GM20000 (cell line): ENCODE measurements at regions not wholly inside any gene's neighbourhood (a gene's known extent, or its start where the extent isn't known, plus 50 kb on each side); places are given as distances from the start of the nearest gene placed in this dataset.
A peak's percentile ranks its signal among the peaks of the same experiment; 100 is the strongest.

Experiments used
- DNase-seq: peaks from one replicate; pipeline ENCODE4 v3.0.0; 2012; ENCODE audit warnings: low spot score
- TF ChIP-seq, protein P1 (sequence below): IDR thresholded peaks from 2 replicates; pipeline ENCODE4 v1.5.1; 2012; ENCODE audit warnings: mild to moderate bottlenecking, control low read depth; ENCODE audit errors: extremely low read depth, missing control alignments

DNA sequence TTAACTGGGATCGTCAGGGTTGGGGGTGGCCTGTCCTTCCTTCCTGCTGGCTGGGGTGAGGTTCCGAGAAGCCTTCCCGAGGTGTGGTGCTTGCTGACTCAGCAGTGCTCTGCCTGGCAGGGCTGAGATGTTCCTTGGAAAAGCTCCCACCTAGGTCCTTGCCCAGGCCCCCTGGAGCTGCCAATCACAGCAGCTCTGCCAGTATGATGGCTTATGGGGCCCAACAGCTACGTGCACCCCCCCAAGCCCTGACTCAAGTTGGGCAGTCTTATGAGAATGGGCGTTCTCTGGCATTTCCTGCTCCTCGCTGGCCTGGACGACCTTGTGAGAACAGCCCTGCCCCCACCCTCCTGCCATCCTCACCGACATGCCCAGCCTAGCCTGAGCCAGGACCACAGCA, 292.2 kb upstream of the CRY1 start:
- no peak for DNase-seq
- TF ChIP-seq, protein P1, sequence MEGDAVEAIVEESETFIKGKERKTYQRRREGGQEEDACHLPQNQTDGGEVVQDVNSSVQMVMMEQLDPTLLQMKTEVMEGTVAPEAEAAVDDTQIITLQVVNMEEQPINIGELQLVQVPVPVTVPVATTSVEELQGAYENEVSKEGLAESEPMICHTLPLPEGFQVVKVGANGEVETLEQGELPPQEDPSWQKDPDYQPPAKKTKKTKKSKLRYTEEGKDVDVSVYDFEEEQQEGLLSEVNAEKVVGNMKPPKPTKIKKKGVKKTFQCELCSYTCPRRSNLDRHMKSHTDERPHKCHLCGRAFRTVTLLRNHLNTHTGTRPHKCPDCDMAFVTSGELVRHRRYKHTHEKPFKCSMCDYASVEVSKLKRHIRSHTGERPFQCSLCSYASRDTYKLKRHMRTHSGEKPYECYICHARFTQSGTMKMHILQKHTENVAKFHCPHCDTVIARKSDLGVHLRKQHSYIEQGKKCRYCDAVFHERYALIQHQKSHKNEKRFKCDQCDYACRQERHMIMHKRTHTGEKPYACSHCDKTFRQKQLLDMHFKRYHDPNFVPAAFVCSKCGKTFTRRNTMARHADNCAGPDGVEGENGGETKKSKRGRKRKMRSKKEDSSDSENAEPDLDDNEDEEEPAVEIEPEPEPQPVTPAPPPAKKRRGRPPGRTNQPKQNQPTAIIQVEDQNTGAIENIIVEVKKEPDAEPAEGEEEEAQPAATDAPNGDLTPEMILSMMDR = no peak

DNA sequence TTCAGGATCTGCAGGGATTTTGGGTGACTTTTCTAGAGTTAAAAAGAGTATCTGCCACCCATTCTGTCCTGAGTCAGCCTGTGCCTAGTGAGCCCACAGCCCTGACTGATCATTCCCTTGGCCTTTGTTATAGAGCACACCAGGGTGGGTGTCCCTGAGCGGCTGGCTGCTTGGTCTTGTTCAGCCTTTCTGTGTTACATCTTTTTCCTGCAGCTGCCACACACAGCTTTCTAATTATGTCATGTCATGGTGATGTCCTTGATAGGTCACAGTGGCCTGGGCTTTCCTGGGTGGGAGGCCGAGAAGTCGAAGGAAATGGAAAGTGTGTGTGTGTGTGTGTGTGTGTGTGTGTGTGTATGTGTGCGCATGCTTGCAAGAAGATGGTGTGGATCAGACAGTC, 293.2 kb upstream of the CRY1 start:
- DNase-seq = no peak
- TF ChIP-seq, protein P1 = no peak

DNA sequence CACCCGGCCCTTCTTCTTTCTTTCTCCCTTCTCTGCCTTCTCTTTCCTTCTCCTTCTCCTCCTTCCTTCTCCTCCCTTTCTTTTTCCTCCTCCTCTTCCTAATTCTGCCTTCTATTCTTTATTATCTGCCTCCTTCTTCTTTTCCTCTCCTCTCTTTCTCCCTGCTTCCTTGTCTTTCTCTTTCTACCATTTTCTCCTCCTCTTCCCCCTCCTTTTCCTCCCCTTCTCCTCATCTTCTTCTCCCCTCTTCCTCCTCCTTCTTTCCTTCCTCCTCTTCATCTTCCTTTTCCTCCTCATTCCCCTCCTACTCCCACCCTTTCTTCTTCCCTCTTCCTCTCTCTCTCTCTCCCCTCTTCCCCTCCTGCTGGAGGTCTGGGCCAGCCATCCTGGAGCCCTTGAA, 294.9 kb upstream of the CRY1 start:
- TF ChIP-seq, protein P1 = no peak
- no peak for DNase-seq

DNA sequence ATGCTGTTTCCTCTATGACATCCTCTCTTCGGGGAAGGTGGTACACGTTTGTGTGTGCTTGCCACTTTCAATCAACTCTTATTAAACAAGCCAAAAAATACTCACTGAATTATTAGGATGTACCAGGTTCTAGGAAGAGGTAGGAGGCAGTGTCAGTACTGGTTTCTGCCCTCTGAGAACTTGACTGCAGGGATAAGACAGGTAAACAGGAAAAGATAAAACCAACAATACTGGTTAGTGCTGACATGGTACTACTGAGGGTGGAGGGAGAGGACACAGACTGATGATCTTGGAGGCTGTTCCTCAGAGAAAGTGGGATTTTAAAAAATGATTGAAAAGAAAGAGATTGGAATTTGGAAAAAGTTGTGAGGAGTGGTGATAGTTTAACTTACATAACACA, 295.2 kb upstream of the PWP1 start:
- TF ChIP-seq, protein P1 = no peak
- DNase-seq = no peak

DNA sequence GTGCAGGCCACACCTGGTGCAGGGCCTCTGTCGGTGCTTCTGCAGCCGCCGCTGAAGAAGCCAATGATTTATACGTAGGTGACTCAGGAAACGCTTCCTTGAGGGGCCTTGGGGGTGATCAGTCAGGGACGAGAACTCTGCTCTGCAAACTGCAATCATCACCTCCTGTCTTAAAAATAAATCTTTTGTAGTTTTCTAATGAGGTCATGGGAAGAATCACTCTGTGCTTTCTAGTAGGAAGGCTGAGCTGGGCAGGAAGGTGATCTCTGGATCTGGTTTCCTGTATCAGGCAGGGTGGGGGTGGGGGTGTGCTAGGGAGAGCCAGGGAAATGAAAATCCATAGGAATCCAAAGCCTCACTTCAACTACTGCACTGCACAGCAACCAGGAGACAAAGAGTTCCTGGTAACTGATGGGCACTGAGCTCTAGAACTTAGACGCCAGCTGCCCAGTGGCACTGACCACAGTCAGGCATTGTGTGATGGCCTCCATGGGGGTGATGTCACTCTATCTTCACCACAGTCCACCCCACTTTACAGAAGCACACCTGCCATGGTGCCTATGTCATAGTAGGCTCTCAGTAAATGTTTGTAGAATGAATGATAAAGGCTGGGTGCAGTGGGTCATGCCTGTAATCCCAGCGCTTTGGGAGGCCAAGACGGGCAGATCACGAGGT, 292.4 kb upstream of the PWP1 start:
- no peak for DNase-seq
- TF ChIP-seq, protein P1 = no peak

DNA sequence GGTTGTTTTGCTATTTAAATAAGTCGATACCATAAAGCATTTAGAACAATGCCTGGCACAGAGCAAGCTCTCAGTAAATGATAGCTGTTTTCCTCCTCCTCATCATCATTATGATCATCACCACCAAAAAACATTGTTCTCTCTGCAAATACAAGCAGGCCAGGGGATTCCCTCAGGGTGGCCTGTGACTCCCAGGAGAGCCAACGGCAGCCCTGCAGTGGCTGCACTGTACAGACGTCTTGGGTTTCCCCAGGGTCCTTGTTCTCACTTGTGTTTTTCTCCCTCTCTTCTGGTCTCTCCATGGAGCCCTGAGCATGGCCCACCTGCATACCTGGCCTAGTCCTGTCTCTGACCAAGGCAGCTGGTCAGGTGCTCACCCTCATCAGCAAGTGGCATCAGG, 290.9 kb upstream of the PWP1 start:
- DNase-seq = peak; percentile 17
- TF ChIP-seq, protein P1 = no peak

DNA sequence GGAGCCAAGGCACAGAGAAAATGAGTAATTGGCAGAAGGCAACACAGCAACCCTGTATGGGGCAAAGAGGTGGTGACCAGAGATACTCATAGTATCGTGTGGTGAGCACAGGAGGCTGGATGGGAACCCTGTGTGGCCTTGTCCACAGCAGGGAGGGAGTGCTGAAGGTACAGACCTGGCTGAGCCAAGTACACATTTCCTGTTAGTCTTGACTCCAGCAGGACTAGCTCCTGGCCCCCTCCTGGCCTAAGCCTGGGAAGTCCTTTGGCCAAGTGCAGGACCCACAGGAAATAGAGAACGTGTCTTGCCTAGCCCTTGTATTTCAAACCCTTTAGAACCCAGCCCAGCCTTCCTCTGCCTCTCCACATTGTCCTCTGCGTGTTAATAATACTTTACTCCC, 289.8 kb upstream of the PWP1 start:
- DNase-seq = no peak
- TF ChIP-seq, protein P1 = no peak
